Mucosa of descending colon (tissue), 3 donors: ENCODE measurements at regions not wholly inside any gene's neighbourhood (a gene's known extent, or its start where the extent isn't known, plus 50 kb on each side); places are given as distances from the start of the nearest gene placed in this dataset.
"Not testable (repeated sequence)": the region's sequence is repeated elsewhere in the genome, so short reads cannot be mapped to it uniquely, and the experiment has no call there.

Experiments
- ATAC-seq: fragments of 200-7000 bp; cut with Tn5 transposase; one replicate; pipeline ENCODE4 v1.9.1; 2020; ENCODE audit warnings: mild to moderate bottlenecking, moderate library complexity
- DNase-seq, 3 donors: peaks; one replicate each; pipeline ENCODE4 v3.0.0-alpha.2; 2020
- H3K36me3 ChIP-seq: fragments of 200-600 bp; one replicate; pipeline ENCODE4 v1.8.0; 2021; ENCODE audit warnings: low read depth, mild to moderate bottlenecking
- H3K4me1 ChIP-seq: fragments of 200-600 bp; one replicate; pipeline ENCODE4 v1.8.0; 2021; ENCODE audit warnings: low read depth, mild to moderate bottlenecking
- H3K4me3 ChIP-seq: fragments of 200-600 bp; one replicate; pipeline ENCODE4 v1.8.0; 2021; ENCODE audit warnings: mild to moderate bottlenecking
- H3K9me3 ChIP-seq: fragments of 200-600 bp; one replicate; pipeline ENCODE4 v1.8.0; 2021; ENCODE audit warnings: mild to moderate bottlenecking
- CTCF ChIP-seq: fragments of 200-600 bp; IDR thresholded peaks from one replicate; pipeline ENCODE4 v1.8.0; 2022; ENCODE audit warnings: antibody characterized with exemption, mild to moderate bottlenecking
- intact Hi-C, 2 donors: fragments of 100-400 bp; cut with DNase I in 1 of 2; cut with micrococcal nuclease in 1 of 2; formaldehyde crosslinking; loops; one replicate each; pipeline versions ENCODE4 v1.11.0 to v1.11.1; 2022; cut with DNase I, micrococcal nuclease
- donor health status: DM: no; HTN: no; CAD: no; lungs with moderate emphysema.
- donor health status: DM: no; HTN: no; CAD: no.
- donor health status: DM: no; HTN: yes; CAD: no.

GRCh38 chr4:77446601-77447000 is 159.0 kb upstream of the CXCL13 start:
- Histone ChIP-seq H3K4me3 (no peak overlapping the region), H3K4me1 (no peaks in the 10 kb centered on the region), H3K36me3 (no peaks in the 10 kb centered on the region), H3K9me3 (no peaks in the 10 kb centered on the region)
- DNase-seq (no peak), ATAC-seq (no peak)
- intact Hi-C loops, result no loop called here
- no peak for TF ChIP-seq CTCF

- intact Hi-C loops, result no loop called here
- ATAC-seq, result no peak
- TF ChIP-seq CTCF, result no peak
- no peak for DNase-seq
- no peaks in the 10 kb centered on the region for H3K4me1 ChIP-seq
- no peaks in the 10 kb centered on the region for H3K9me3 ChIP-seq
- no peak overlapping the region for H3K4me3 ChIP-seq
- H3K36me3 ChIP-seq, result no peaks in the 10 kb centered on the region
Observed at GRCh38 chr4:77449171-77449570, 156.4 kb upstream of the CXCL13 start.

GRCh38 chr4:77450006-77450405 is 155.6 kb upstream of the CXCL13 start:
- no peak for TF ChIP-seq CTCF
- Histone ChIP-seq H3K9me3 (no peaks in the 10 kb centered on the region), H3K36me3 (no peaks in the 10 kb centered on the region), H3K4me1 (no peaks in the 10 kb centered on the region), H3K4me3 (no peak overlapping the region)
- DNase-seq (no peak), ATAC-seq (no peak)
- intact Hi-C loops, result no loop called here

- TF ChIP-seq CTCF, result no peak
- no peaks in the 10 kb centered on the region for H3K9me3 ChIP-seq
- DNase-seq (no peak), ATAC-seq (no peak)
- no peak overlapping the region for H3K4me3 ChIP-seq
- intact Hi-C loops, result no loop called here
- H3K36me3 ChIP-seq, result no peaks in the 10 kb centered on the region
- H3K4me1 ChIP-seq, result no peaks in the 10 kb centered on the region
Observed at GRCh38 chr4:77451530-77451929, 154.1 kb upstream of the CXCL13 start.

- DNase-seq, H3K9me3 ChIP-seq, intact Hi-C loops, H3K4me1 ChIP-seq, ATAC-seq, H3K36me3 ChIP-seq, H3K4me3 ChIP-seq: not testable (repeated sequence)
Observed at GRCh38 chr4:77452117-77452516, 153.5 kb upstream of the CXCL13 start.

GRCh38 chr4:77453911-77454310 is 151.7 kb upstream of the CXCL13 start:
- ATAC-seq (no peak), DNase-seq (no peak)
- Histone ChIP-seq H3K36me3 (no peaks in the 10 kb centered on the region), H3K4me3 (no peak overlapping the region), H3K9me3 (peaks cover 2% of the 10 kb centered on the region), H3K4me1 (no peaks in the 10 kb centered on the region)
- no peak for TF ChIP-seq CTCF
- intact Hi-C loops, result no loop called here
